Kidney (tissue), 13 donors: ENCODE measurements at regions not wholly inside any gene's neighbourhood (a gene's known extent, or its start where the extent isn't known, plus 50 kb on each side); places are given as distances from the start of the nearest gene placed in this dataset.

ENCODE experiments used
- DNase-seq, 5 donors: peaks; one replicate each; pipeline ENCODE4 v3.0.0-alpha.2; 2013 to 2020
- FAIRE-seq: peaks from 2 replicates; lab custom pipeline; 2012; peaks lifted over from hg19 to GRCh38; lab: Jason Lieb, UNC
- H3K27ac ChIP-seq, 2 donors: one replicate each; pipeline ENCODE4 v1.7.0; 2013; ENCODE audit warnings: low read depth in 2 of 2, low read length in 2 of 2, inconsistent platforms in 1 of 2
- H3K27me3 ChIP-seq: one replicate; pipeline ENCODE4 v1.7.1; 2013; ENCODE audit warnings: low read length, inconsistent platforms; ENCODE audit not compliant: control insufficient read depth, insufficient read depth
- H3K36me3 ChIP-seq, 3 donors: one replicate each; pipeline versions ENCODE4 v1.7.0 to v1.7.1; 2013; ENCODE audit warnings: low read length in 3 of 3, control low read depth in 1 of 3, inconsistent platforms in 1 of 3; ENCODE audit not compliant: insufficient read depth in 3 of 3, control insufficient read depth in 2 of 3
- H3K4me1 ChIP-seq, 3 donors: one replicate each; pipeline versions ENCODE4 v1.7.0 to v1.7.1; 2013; ENCODE audit warnings: low read length in 3 of 3, inconsistent platforms in 1 of 3, low read depth in 1 of 3; ENCODE audit not compliant: control insufficient read depth in 2 of 3, insufficient read depth in 2 of 3
- H3K4me3 ChIP-seq, 3 donors: one replicate each; pipeline versions ENCODE4 v1.7.0 to v1.8.1; 2013; ENCODE audit warnings: low read length in 3 of 3, control low read depth in 1 of 3, inconsistent platforms in 1 of 3
- H3K9ac ChIP-seq, 3 donors: one replicate each; pipeline versions ENCODE4 v1.7.0 to v1.7.1; 2013; ENCODE audit warnings: low read length in 3 of 3, control low read depth in 1 of 3, inconsistent platforms in 1 of 3
- H3K9me3 ChIP-seq, 3 donors: one replicate each; pipeline versions ENCODE4 v1.7.0 to v1.7.1; 2013; ENCODE audit warnings: low read length in 3 of 3, control low read depth in 1 of 3, inconsistent platforms in 1 of 3; ENCODE audit not compliant: control insufficient read depth in 2 of 3, insufficient read depth in 1 of 3
- CTCF ChIP-seq: IDR thresholded peaks from 3 replicates; pipeline ENCODE4 v1.5.1; 2012; ENCODE audit warnings: mild to moderate bottlenecking, moderate library complexity, borderline replicate concordance; ENCODE audit not compliant: insufficient read depth; ENCODE audit errors: extremely low read depth
- intact Hi-C: fragments of 100-400 bp; cut with DNase I; formaldehyde crosslinking; loops from one replicate; pipeline ENCODE4 v1.11.1; 2022
- donor health status: control.
- donor health status: control.
- donor health status: control.
- donor health status: control.
- donor health status: control.
- donor health status: DM: yes; HTN: yes; CAD: no.
- donor health status: Normal renal cell carcinoma (clear cell type).

GRCh38 chrX:99752776-99753175, 657.3 kb downstream of the PCDH19 start:
- no peaks in the 10 kb centered on the region for H3K9me3 ChIP-seq
- intact Hi-C loops: no loop called here
- FAIRE-seq: no peak
- TF ChIP-seq CTCF: no peak
- no peak overlapping the region for H3K9ac ChIP-seq
- DNase-seq: no peak
- no peak overlapping the region for H3K4me3 ChIP-seq
- H3K36me3 ChIP-seq: no peaks in the 10 kb centered on the region
- H3K27ac ChIP-seq: no peak overlapping the region
- no peaks in the 10 kb centered on the region for H3K4me1 ChIP-seq
- peaks cover 2% of the 10 kb centered on the region for H3K27me3 ChIP-seq

- DNase-seq (no peak), FAIRE-seq (no peak)
- Histone ChIP-seq H3K4me3 (no peak overlapping the region), H3K36me3 (no peaks in the 10 kb centered on the region), H3K4me1 (no peaks in the 10 kb centered on the region), H3K27me3 (peaks cover 2% of the 10 kb centered on the region), H3K9ac (no peak overlapping the region), H3K9me3 (no peaks in the 10 kb centered on the region), H3K27ac (no peak overlapping the region)
- no peak for TF ChIP-seq CTCF
- intact Hi-C loops: no loop called here
Observed at GRCh38 chrX:99750721-99751120, 659.4 kb downstream of the PCDH19 start.

- TF ChIP-seq CTCF: no peak
- Histone ChIP-seq H3K36me3 (no peaks in the 10 kb centered on the region), H3K4me1 (no peaks in the 10 kb centered on the region), H3K9me3 (no peaks in the 10 kb centered on the region), H3K9ac (no peak overlapping the region), H3K4me3 (no peak overlapping the region), H3K27ac (no peak overlapping the region), H3K27me3 (no peaks in the 10 kb centered on the region)
- no peak for DNase-seq
- intact Hi-C loops: no loop called here
- FAIRE-seq: no peak
Observed at GRCh38 chrX:99722094-99722493, 688.0 kb downstream of the PCDH19 start.

GRCh38 chrX:99719140-99719539, 690.9 kb downstream of the PCDH19 start:
- Histone ChIP-seq H3K9me3 (no peaks in the 10 kb centered on the region), H3K27me3 (no peaks in the 10 kb centered on the region), H3K36me3 (no peaks in the 10 kb centered on the region), H3K9ac (no peak overlapping the region), H3K27ac (no peak overlapping the region), H3K4me3 (no peak overlapping the region), H3K4me1 (no peaks in the 10 kb centered on the region)
- intact Hi-C loops: no loop called here
- FAIRE-seq: no peak
- no peak for DNase-seq
- TF ChIP-seq CTCF: no peak
